ENCODE measurements at regions not wholly inside any gene's neighbourhood (a gene's known extent, or its start where the extent isn't known, plus 50 kb on each side); places are given as distances from the start of the nearest gene placed in this dataset.

GRCh38 chr2:8268172-8268783 is 413.6 kb upstream of the ID2 start:
- in situ Hi-C loops (cut with MboI): no loop called here
- no peak overlapping the region for H3K4me3 ChIP-seq
- DNase-seq (ENCODE audit: extremely low read depth in 1 of 4, low spot score in 3 of 4) (no peak), FAIRE-seq (no peak), ATAC-seq (no peak)
- no peaks in the 10 kb centered on the region for H3K79me2 ChIP-seq (ENCODE audit: control insufficient read depth, insufficient read depth, low read length)
- ChIA-PET CTCF (ENCODE audit: low intra/inter-chr PET ratio) (no interaction called here), POLR2A (no interaction called here)
- no peaks in the 10 kb centered on the region for H3K4me1 ChIP-seq (replicated peaks in 1 of 2; ENCODE audit: control insufficient read depth in 2 of 2, insufficient read depth in 2 of 2, low read length in 2 of 2)
- no peak overlapping the region for H3K9ac ChIP-seq (ENCODE audit: insufficient read depth in 1 of 2, low read depth in 2 of 2, low read length in 2 of 2)
- WGBS (ENCODE audit: insufficient coverage, low coverage, missing lambda C conversion rate): 6% methylated on average over 8 of the region's 8 CpGs
- no peaks in the 10 kb centered on the region for H3K9me3 ChIP-seq (replicated peaks; ENCODE audit: control insufficient read depth, insufficient read depth, low read depth, low read length)
- H3K27ac ChIP-seq (ENCODE audit: extremely low read depth, low read depth, low read length): no peak overlapping the region
- H4K20me1 ChIP-seq (replicated peaks; ENCODE audit: control insufficient read depth, insufficient read depth, low read length): no peaks in the 10 kb centered on the region
- H3K4me2 ChIP-seq (ENCODE audit: insufficient read depth, low read length): no peak overlapping the region
- H2AFZ ChIP-seq (ENCODE audit: low read depth, low read length): no peak overlapping the region
- no peaks in the 10 kb centered on the region for H3K36me3 ChIP-seq (ENCODE audit: control insufficient read depth, insufficient read depth, low read length)
- TF ChIP-seq ZNF316 (IDR thresholded peaks at IDR 0.05) (peak; percentile 13; the same call in 1 of the 2 replicates), PRDM10 (IDR thresholded peaks at IDR 0.05; ENCODE audit: partially characterized antibody) (no peak)
- intact Hi-C loops (cut with micrococcal nuclease): no loop called here
- H3K27me3 ChIP-seq (ENCODE audit: control insufficient read depth in 2 of 2, insufficient read depth in 2 of 2, low read length in 2 of 2): no peaks in the 10 kb centered on the region
- BruUV-seq (replicated peaks): no TSS peak
- H3K9me1 ChIP-seq (ENCODE audit: control insufficient read depth, insufficient read depth, low read length): no peaks in the 10 kb centered on the region

GRCh38 chr2:8270699-8271098 is 411.2 kb upstream of the ID2 start:
- Histone ChIP-seq H3K79me2 (ENCODE audit: control insufficient read depth, insufficient read depth, low read length) (no peaks in the 10 kb centered on the region), H3K4me3 (no peak overlapping the region), H3K9me3 (replicated peaks; ENCODE audit: control insufficient read depth, insufficient read depth, low read depth, low read length) (no peaks in the 10 kb centered on the region), H3K9ac (ENCODE audit: insufficient read depth in 1 of 2, low read depth in 2 of 2, low read length in 2 of 2) (no peak overlapping the region), H3K4me2 (ENCODE audit: insufficient read depth, low read length) (no peak overlapping the region), H3K27me3 (ENCODE audit: control insufficient read depth in 2 of 2, insufficient read depth in 2 of 2, low read length in 2 of 2) (no peaks in the 10 kb centered on the region), H3K27ac (ENCODE audit: extremely low read depth, low read depth, low read length) (no peak overlapping the region), H3K36me3 (ENCODE audit: control insufficient read depth, insufficient read depth, low read length) (no peaks in the 10 kb centered on the region), H3K9me1 (ENCODE audit: control insufficient read depth, insufficient read depth, low read length) (no peaks in the 10 kb centered on the region), H2AFZ (ENCODE audit: low read depth, low read length) (no peak overlapping the region), H3K4me1 (replicated peaks in 1 of 2; ENCODE audit: control insufficient read depth in 2 of 2, insufficient read depth in 2 of 2, low read length in 2 of 2) (no peaks in the 10 kb centered on the region), H4K20me1 (replicated peaks; ENCODE audit: control insufficient read depth, insufficient read depth, low read length) (no peaks in the 10 kb centered on the region)
- POLR2A ChIA-PET: no interaction called here
- ATAC-seq (no peak), FAIRE-seq (no peak), DNase-seq (ENCODE audit: extremely low read depth in 1 of 4, low spot score in 3 of 4) (no peak)
- no TSS peak for BruUV-seq (replicated peaks)
- in situ Hi-C loops (cut with MboI): loop anchor here (10.0 kb wide), 1 partner anchor 414 kb away; the partner anchor contains the start of gene ID2
- intact Hi-C loops (cut with micrococcal nuclease): no loop called here
- CTCF ChIA-PET (ENCODE audit: low intra/inter-chr PET ratio): no interaction called here
- no peak for TF ChIP-seq PYGO2 (tag; IDR thresholded peaks at IDR 0.05)
- no peak for TF ChIP-seq POLR2G (IDR thresholded peaks at IDR 0.05; ENCODE audit: low read depth, low read length)
- no peak for TF ChIP-seq ZNF253 (CRISPR knock-in tag; conservative IDR thresholded peaks at IDR 0.05)
- TF ChIP-seq, protein P1, sequence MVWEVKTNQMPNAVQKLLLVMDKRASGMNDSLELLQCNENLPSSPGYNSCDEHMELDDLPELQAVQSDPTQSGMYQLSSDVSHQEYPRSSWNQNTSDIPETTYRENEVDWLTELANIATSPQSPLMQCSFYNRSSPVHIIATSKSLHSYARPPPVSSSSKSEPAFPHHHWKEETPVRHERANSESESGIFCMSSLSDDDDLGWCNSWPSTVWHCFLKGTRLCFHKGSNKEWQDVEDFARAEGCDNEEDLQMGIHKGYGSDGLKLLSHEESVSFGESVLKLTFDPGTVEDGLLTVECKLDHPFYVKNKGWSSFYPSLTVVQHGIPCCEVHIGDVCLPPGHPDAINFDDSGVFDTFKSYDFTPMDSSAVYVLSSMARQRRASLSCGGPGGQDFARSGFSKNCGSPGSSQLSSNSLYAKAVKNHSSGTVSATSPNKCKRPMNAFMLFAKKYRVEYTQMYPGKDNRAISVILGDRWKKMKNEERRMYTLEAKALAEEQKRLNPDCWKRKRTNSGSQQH (CRISPR knock-in tag; IDR thresholded peaks at IDR 0.05): no peak
- no peak for TF ChIP-seq KHSRP (IDR thresholded peaks at IDR 0.05)
- TF ChIP-seq ZC3H8 (IDR thresholded peaks at IDR 0.05): no peak
- no peak for TF ChIP-seq FOXA3 (CRISPR knock-in tag; conservative IDR thresholded peaks at IDR 0.05 in 1 of 2, IDR thresholded peaks at IDR 0.05 in 1 of 2)
- no peak for TF ChIP-seq ZNF79 (CRISPR knock-in tag; IDR thresholded peaks at IDR 0.05; ENCODE audit: low read depth)
- TF ChIP-seq STAT5B (CRISPR knock-in tag; IDR thresholded peaks at IDR 0.05): no peak
- TF ChIP-seq ZNF436 (CRISPR knock-in tag; IDR thresholded peaks at IDR 0.05): no peak
- no peak for TF ChIP-seq KLF16 (IDR thresholded peaks at IDR 0.05)
- no peak for TF ChIP-seq TAL1 (IDR thresholded peaks at IDR 0.05)

All from K562 (cell line).